GM12878 (cell line): ENCODE measurements at regions not wholly inside any gene's neighbourhood (a gene's known extent, or its start where the extent isn't known, plus 50 kb on each side); places are given as distances from the start of the nearest gene placed in this dataset.

Source experiments
- ATAC-seq: fragments of 200-7000 bp; cut with Tn5 transposase; 3 replicates; pipeline ENCODE4 v1.9.1; 2020; ENCODE audit warnings: mild to moderate bottlenecking, moderate library complexity
- BruUV-seq: library from RNA; stranded (reverse); fragments of 400-500 nt; replicated peaks from 2 replicates; lab custom pipeline; 2021; lab: Mats Ljungman, UMichigan
- CTCF ChIA-PET: fragments of 300-600 bp; sonication (Branson Sonifier 250); formaldehyde crosslinking; extraction: SDS; loops from one replicate; lab custom pipeline; 2021; ENCODE audit warnings: inconsistent platforms; lab: Yijun Ruan, JAX
- POLR2A ChIA-PET: fragments of 350-600 bp; formaldehyde crosslinking; extraction: SDS; loops from one replicate; lab custom pipeline; 2021; ENCODE audit warnings: inconsistent platforms; lab: Charles Lee
- RAD21 ChIA-PET: fragments of 300-600 bp; sonication (Branson Sonifier 250); formaldehyde crosslinking; loops from one replicate; lab custom pipeline; 2023; ENCODE audit warnings: antibody characterized with exemption; ENCODE audit not compliant: unreplicated experiment; lab: Charles Lee
- SMC1A ChIA-PET: fragments of 300-600 bp; sonication (Branson Sonifier 250); formaldehyde crosslinking; loops from one replicate; lab custom pipeline; 2023; ENCODE audit not compliant: unreplicated experiment, uncharacterized antibody; lab: Charles Lee
- DNase-seq: peaks from one replicate; pipeline ENCODE4 v3.0.0-alpha.2; 2011; ENCODE audit warnings: low read depth, low spot score
- FAIRE-seq: peaks from 3 replicates; lab custom pipeline; 2011; peaks lifted over from hg19 to GRCh38; lab: Jason Lieb, UNC
- H2AFZ ChIP-seq: 2 replicates; pipeline ENCODE4 v1.6.0; 2011; ENCODE audit warnings: low read depth, low read length, control low read depth; ENCODE audit not compliant: control insufficient read depth
- H3K27ac ChIP-seq: 2 replicates; pipeline ENCODE4 v1.5.1; 2011; ENCODE audit warnings: control low read depth; ENCODE audit not compliant: control insufficient read depth, insufficient read depth
- H3K27me3 ChIP-seq, 2 experiments: replicated peaks in 1 of 2; 2 replicates each; pipeline versions ENCODE4 v1.6.0 to v1.6.1; 2011; ENCODE audit warnings: low read length in 1 of 2; ENCODE audit not compliant: control insufficient read depth in 2 of 2, insufficient read depth in 2 of 2
- H3K36me3 ChIP-seq, 2 experiments: 2 replicates each; pipeline ENCODE4 v1.5.1; 2011; ENCODE audit warnings: low read length in 1 of 2; ENCODE audit not compliant: control insufficient read depth in 2 of 2, insufficient read depth in 2 of 2
- H3K4me1 ChIP-seq: 2 replicates; pipeline ENCODE4 v1.6.1; 2011; ENCODE audit warnings: mild to moderate bottlenecking, low read length, moderate library complexity, mixed read lengths; ENCODE audit not compliant: control insufficient read depth, insufficient read depth
- H3K4me2 ChIP-seq: 2 replicates; pipeline ENCODE4 v1.6.0; 2011; ENCODE audit warnings: control low read depth; ENCODE audit not compliant: control insufficient read depth, insufficient read depth
- H3K4me3 ChIP-seq: fragments of 200-600 bp; sonication (generic); 2 replicates; pipeline ENCODE4 v1.5.1; 2016
- H3K79me2 ChIP-seq: 2 replicates; pipeline ENCODE4 v1.6.0; 2011; ENCODE audit warnings: low read length; ENCODE audit not compliant: control insufficient read depth, insufficient read depth
- H3K9ac ChIP-seq: 2 replicates; pipeline ENCODE4 v1.8.0; 2011; ENCODE audit warnings: low read length, control low read depth, mixed read lengths; ENCODE audit not compliant: control insufficient read depth, insufficient read depth
- H3K9me3 ChIP-seq: replicated peaks from 3 replicates; pipeline ENCODE4 v1.5.1; 2011; ENCODE audit warnings: mild to moderate bottlenecking, low read length; ENCODE audit not compliant: control insufficient read depth, insufficient read depth
- H4K20me1 ChIP-seq: 2 replicates; pipeline ENCODE4 v1.6.0; 2011; ENCODE audit not compliant: control insufficient read depth, insufficient read depth
- EP300 ChIP-seq, 2 experiments: fragments of 150-350 bp in 1 of 2; IDR thresholded peaks; 2 replicates each; pipeline ENCODE4 v1.6.1; 2011 to 2012; ENCODE audit warnings: low read depth in 2 of 2, low read length in 2 of 2, borderline replicate concordance in 1 of 2, improper control_type of control experiment in 1 of 2, inconsistent platforms in 1 of 2; ENCODE audit not compliant: control insufficient read depth in 1 of 2
- HDAC2 ChIP-seq: fragments of 200-600 bp; sonication (generic); IDR thresholded peaks from 2 replicates; pipeline ENCODE4 v1.6.1; 2017
- MLLT1 ChIP-seq: fragments of 450-650 bp; IDR thresholded peaks from 2 replicates; pipeline ENCODE4 v1.6.1; 2016; ENCODE audit warnings: mild to moderate bottlenecking
- MTA2 ChIP-seq: fragments of 450-650 bp; IDR thresholded peaks from 2 replicates; pipeline ENCODE4 v1.6.1; 2016; ENCODE audit warnings: low read depth, mild to moderate bottlenecking, moderate library complexity
- NFYA ChIP-seq: IDR thresholded peaks from 2 replicates; pipeline ENCODE4 v1.6.1; 2011; ENCODE audit warnings: low read depth, mild to moderate bottlenecking, low read length, improper control_type of control experiment, borderline replicate concordance
- POLR2AphosphoS2 ChIP-seq: IDR thresholded peaks from 2 replicates; pipeline ENCODE4 v1.6.1; 2011; ENCODE audit warnings: low read depth, mild to moderate bottlenecking, low read length, improper control_type of control experiment, moderate library complexity
- REST ChIP-seq: IDR thresholded peaks from 2 replicates; pipeline ENCODE4 v1.6.1; 2012; ENCODE audit warnings: mild to moderate bottlenecking, low read depth, low read length
- SMAD5 ChIP-seq: IDR thresholded peaks from 2 replicates; pipeline ENCODE4 v1.6.1; 2016; ENCODE audit warnings: antibody characterized with exemption, low read depth
- SRF ChIP-seq, 2 experiments: IDR thresholded peaks; 2 replicates each; pipeline ENCODE4 v1.6.1; 2011; ENCODE audit warnings: low read depth in 2 of 2, low read length in 2 of 2, mild to moderate bottlenecking in 1 of 2, moderate library complexity in 1 of 2
- STAT1 ChIP-seq: fragments of 450-650 bp; conservative IDR thresholded peaks from 2 replicates; pipeline ENCODE4 v1.6.1; 2014; ENCODE audit warnings: antibody characterized with exemption, mild to moderate bottlenecking
- TCF12 ChIP-seq: IDR thresholded peaks from 2 replicates; pipeline ENCODE4 v1.6.1; 2011; ENCODE audit warnings: low read depth, mild to moderate bottlenecking, low read length
- ZSCAN29 ChIP-seq: fragments of 450-650 bp; IDR thresholded peaks from 2 replicates; pipeline ENCODE4 v1.6.1; 2017; ENCODE audit warnings: mild to moderate bottlenecking, moderate library complexity
- WGBS: methylation state at CpG from one replicate; pipeline ENCODE4 v1.1.6; 2016; ENCODE audit warnings: low lambda C conversion rate; ENCODE audit not compliant: insufficient replicate concordance, insufficient coverage; ENCODE audit errors: missing lambda C conversion rate; 5-methylcytosine and 5-hydroxymethylcytosine counted together
- in situ Hi-C: fragments of 300-500 bp; cut with MboI; formaldehyde crosslinking; loops from 9 replicates; pipeline ENCODE4 v1.14.3; 2018; ENCODE audit warnings: mixed read lengths
- intact Hi-C: fragments of 100-400 bp; cut with micrococcal nuclease; formaldehyde crosslinking; loops from one replicate; pipeline ENCODE4 v1.14.2; 2022; ENCODE audit not compliant: unreplicated experiment
- TF ChIP-seq, protein P1 (sequence below): fragments of 450-650 bp; IDR thresholded peaks from 2 replicates; pipeline ENCODE4 v1.6.1; 2016; ENCODE audit warnings: mild to moderate bottlenecking, moderate library complexity, borderline replicate concordance

DNA sequence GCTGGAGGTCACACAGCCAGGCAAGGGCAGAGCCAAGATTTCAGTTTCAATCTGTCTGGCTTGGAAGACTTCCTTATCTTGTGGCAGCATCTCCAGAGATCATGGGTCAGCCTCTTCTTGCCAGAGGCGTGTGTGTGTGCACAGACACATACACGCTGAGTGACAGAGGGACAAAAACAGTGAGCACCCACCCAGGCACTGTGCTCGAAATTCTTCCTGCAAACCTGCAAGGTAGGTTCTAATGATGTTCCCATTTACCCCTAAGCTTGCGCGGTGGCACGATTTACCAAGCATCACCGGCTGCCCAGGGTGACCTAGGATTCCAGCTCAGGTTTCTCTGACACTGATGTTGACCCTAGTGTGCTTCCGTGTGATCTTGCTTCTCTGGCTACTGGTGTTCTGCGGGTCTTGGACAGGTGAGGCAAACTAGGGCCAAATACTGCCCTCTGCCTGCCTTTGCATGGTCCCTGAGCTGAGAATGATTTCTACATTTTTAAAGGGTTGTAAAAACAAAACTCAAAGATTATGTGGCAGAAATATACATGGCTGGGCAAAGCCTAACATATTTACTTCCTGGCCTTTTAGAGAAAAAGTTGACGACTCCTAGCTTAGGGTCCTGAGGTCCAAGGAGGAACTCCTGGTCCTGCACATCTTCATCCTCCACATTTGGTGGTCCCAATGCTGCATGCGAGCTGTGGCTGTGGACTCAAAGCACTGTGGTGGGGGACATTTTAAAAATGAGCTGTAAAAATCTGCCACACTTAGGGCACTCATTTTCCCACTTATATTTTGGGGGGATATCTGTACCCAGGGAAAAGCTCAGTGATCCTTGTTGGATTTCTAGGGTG lies 268.5 kb downstream of the RPS24 start (continued):
- TF ChIP-seq TCF12: no peak
- TF ChIP-seq NFYA: no peak
- no peak for TF ChIP-seq SMAD5
- no peak for TF ChIP-seq STAT1
- TF ChIP-seq POLR2AphosphoS2: no peak
- no peak for TF ChIP-seq EP300 (IDR thresholded peaks at IDR 0.05; ENCODE audit: borderline replicate concordance in 1 of 2, control insufficient read depth in 1 of 2, low read depth in 2 of 2, low read length in 2 of 2)
- TF ChIP-seq HDAC2: no peak
- TF ChIP-seq REST: no peak

DNA sequence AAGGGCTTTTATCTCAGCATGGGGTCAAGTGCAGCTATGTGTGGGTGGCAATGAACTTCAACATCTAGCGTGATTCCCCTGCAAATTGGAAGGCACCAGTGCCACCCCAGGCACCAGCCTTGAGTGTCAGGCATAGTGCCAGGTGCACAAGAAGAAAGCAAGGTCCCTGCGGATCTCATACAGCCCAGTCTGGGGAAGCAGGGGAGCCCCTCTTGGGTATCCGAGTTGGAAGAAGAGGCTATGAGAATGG lies 269.0 kb downstream of the RPS24 start:
- H3K79me2 ChIP-seq: no peaks in the 10 kb centered on the region
- DNase-seq: no peak
- H4K20me1 ChIP-seq: no peaks in the 10 kb centered on the region
- H3K9me3 ChIP-seq: no peaks in the 10 kb centered on the region
- ATAC-seq: no peak
- H3K27me3 ChIP-seq: peaks cover 0 to 5% of the 10 kb centered on the region in 2 experiments; a peak in 2 of 4 replicates
- intact Hi-C loops (loop anchor here (5.0 kb wide), 1 partner anchor 255 kb away; no protein-coding TSS in a partner anchor), in situ Hi-C loops (no loop called here)
- H3K4me2 ChIP-seq: peak overlapping the region; percentile 86
- H3K4me3 ChIP-seq: peak overlapping the region; percentile 64
- no TSS peak for BruUV-seq
- H3K27ac ChIP-seq: peak overlapping the region; percentile 35
- ChIA-PET POLR2A (no interaction called here), RAD21 (interaction anchor here (0.5 to 1.5 kb wide), 4 partner anchors 43 to 257 kb away, joined by 3 to 4 read pairs (median 3); no protein-coding TSS in a partner anchor), SMC1A (interaction anchor here (0.8 to 1.7 kb wide), 3 partner anchors 11 to 257 kb away, joined by 3 to 4 read pairs (median 3); no protein-coding TSS in a partner anchor), CTCF (interaction anchor here (0.6 to 1.8 kb wide), 9 partner anchors 12 to 355 kb away, joined by 3 to 18 read pairs (median 4); no protein-coding TSS in a partner anchor)
- H2AFZ ChIP-seq: peak overlapping the region; percentile 87
- peak overlapping the region; percentile 52 for H3K9ac ChIP-seq
- peaks cover 15% of the 10 kb centered on the region for H3K4me1 ChIP-seq
- no peaks in the 10 kb centered on the region for H3K36me3 ChIP-seq
- FAIRE-seq: no peak
- 9% methylated on average over 3 of the region's 3 CpGs for WGBS
- TF ChIP-seq, protein P1, sequence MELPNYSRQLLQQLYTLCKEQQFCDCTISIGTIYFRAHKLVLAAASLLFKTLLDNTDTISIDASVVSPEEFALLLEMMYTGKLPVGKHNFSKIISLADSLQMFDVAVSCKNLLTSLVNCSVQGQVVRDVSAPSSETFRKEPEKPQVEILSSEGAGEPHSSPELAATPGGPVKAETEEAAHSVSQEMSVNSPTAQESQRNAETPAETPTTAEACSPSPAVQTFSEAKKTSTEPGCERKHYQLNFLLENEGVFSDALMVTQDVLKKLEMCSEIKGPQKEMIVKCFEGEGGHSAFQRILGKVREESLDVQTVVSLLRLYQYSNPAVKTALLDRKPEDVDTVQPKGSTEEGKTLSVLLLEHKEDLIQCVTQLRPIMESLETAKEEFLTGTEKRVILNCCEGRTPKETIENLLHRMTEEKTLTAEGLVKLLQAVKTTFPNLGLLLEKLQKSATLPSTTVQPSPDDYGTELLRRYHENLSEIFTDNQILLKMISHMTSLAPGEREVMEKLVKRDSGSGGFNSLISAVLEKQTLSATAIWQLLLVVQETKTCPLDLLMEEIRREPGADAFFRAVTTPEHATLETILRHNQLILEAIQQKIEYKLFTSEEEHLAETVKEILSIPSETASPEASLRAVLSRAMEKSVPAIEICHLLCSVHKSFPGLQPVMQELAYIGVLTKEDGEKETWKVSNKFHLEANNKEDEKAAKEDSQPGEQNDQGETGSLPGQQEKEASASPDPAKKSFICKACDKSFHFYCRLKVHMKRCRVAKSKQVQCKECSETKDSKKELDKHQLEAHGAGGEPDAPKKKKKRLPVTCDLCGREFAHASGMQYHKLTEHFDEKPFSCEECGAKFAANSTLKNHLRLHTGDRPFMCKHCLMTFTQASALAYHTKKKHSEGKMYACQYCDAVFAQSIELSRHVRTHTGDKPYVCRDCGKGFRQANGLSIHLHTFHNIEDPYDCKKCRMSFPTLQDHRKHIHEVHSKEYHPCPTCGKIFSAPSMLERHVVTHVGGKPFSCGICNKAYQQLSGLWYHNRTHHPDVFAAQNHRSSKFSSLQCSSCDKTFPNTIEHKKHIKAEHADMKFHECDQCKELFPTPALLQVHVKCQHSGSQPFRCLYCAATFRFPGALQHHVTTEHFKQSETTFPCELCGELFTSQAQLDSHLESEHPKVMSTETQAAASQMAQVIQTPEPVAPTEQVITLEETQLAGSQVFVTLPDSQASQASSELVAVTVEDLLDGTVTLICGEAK: peak; percentile 51
- TF ChIP-seq MLLT1: 0 out of 2 replicates have a peak, but pooled peaks have one; percentile 24
- no peak for TF ChIP-seq ZSCAN29
- TF ChIP-seq POLR2AphosphoS2: no peak
- 0 out of 2 replicates have a peak, but pooled peaks have one; percentile 40 for TF ChIP-seq MTA2
- TF ChIP-seq SRF (IDR thresholded peaks at IDR 0.05; ENCODE audit: low read depth in 2 of 2, low read length in 2 of 2): no peak
